ENCODE measurements at regions not wholly inside any gene's neighbourhood (a gene's known extent, or its start where the extent isn't known, plus 50 kb on each side); places are given as distances from the start of the nearest gene placed in this dataset.

- TF ChIP-seq, protein P1, sequence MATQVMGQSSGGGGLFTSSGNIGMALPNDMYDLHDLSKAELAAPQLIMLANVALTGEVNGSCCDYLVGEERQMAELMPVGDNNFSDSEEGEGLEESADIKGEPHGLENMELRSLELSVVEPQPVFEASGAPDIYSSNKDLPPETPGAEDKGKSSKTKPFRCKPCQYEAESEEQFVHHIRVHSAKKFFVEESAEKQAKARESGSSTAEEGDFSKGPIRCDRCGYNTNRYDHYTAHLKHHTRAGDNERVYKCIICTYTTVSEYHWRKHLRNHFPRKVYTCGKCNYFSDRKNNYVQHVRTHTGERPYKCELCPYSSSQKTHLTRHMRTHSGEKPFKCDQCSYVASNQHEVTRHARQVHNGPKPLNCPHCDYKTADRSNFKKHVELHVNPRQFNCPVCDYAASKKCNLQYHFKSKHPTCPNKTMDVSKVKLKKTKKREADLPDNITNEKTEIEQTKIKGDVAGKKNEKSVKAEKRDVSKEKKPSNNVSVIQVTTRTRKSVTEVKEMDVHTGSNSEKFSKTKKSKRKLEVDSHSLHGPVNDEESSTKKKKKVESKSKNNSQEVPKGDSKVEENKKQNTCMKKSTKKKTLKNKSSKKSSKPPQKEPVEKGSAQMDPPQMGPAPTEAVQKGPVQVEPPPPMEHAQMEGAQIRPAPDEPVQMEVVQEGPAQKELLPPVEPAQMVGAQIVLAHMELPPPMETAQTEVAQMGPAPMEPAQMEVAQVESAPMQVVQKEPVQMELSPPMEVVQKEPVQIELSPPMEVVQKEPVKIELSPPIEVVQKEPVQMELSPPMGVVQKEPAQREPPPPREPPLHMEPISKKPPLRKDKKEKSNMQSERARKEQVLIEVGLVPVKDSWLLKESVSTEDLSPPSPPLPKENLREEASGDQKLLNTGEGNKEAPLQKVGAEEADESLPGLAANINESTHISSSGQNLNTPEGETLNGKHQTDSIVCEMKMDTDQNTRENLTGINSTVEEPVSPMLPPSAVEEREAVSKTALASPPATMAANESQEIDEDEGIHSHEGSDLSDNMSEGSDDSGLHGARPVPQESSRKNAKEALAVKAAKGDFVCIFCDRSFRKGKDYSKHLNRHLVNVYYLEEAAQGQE (IDR thresholded peaks at IDR 0.05; ENCODE audit: borderline replicate concordance) = no peak
- TF ChIP-seq POLR2AphosphoS5 (IDR thresholded peaks at IDR 0.05) (no peak), CTCF (IDR thresholded peaks at IDR 0.05; ENCODE audit: poor library complexity, severe bottlenecking) (no peak), MXI1 (conservative IDR thresholded peaks at IDR 0.05; ENCODE audit: poor library complexity, severe bottlenecking) (no peak), EZH2 (IDR thresholded peaks at IDR 0.05; ENCODE audit: borderline replicate concordance, insufficient read depth, low read length, poor library complexity, severe bottlenecking) (no peak), RAD21 (conservative IDR thresholded peaks at IDR 0.05) (no peak)
Measured at GRCh38 chr10:107829161-107829560, 664.7 kb upstream of the SORCS1 start.
